MCF 10A (cell line): ENCODE measurements at regions not wholly inside any gene's neighbourhood (a gene's known extent, or its start where the extent isn't known, plus 50 kb on each side); places are given as distances from the start of the nearest gene placed in this dataset.

Experiments
- BruUV-seq: library from RNA; stranded (reverse); fragments of 400-500 nt; replicated peaks from 2 replicates; lab custom pipeline; 2021; lab: Mats Ljungman, UMichigan
- CTCF ChIA-PET: fragments of 300-600 bp; sonication (Branson Sonifier 250); formaldehyde crosslinking; extraction: SDS; loops from one replicate; lab custom pipeline; 2021; ENCODE audit warnings: antibody characterized with exemption, inconsistent platforms; lab: Yijun Ruan, JAX
- POLR2A ChIA-PET: fragments of 300-600, 350-650 bp; sonication (Branson Sonifier 250); formaldehyde crosslinking; extraction: SDS; loops from one replicate; lab custom pipeline; 2020; ENCODE audit warnings: antibody characterized with exemption, inconsistent platforms; lab: Yijun Ruan, JAX
- DNase-seq: peaks from one replicate; pipeline ENCODE4 v3.0.0-alpha.2; 2018; ENCODE audit not compliant: unreplicated experiment
- H3K27ac Mint-ChIP-seq: one replicate; pipeline ENCODE4 v1.8.0; 2022; ENCODE audit warnings: mild to moderate bottlenecking, low read depth, mixed read lengths; ENCODE audit not compliant: unreplicated experiment
- H3K27me3 Mint-ChIP-seq: one replicate; pipeline ENCODE4 v1.8.0; 2022; ENCODE audit warnings: mixed read lengths; ENCODE audit not compliant: insufficient read depth, unreplicated experiment
- H3K36me3 Mint-ChIP-seq: one replicate; pipeline ENCODE4 v1.8.0; 2022; ENCODE audit warnings: mild to moderate bottlenecking, moderate library complexity, mixed read lengths; ENCODE audit not compliant: insufficient read depth, unreplicated experiment
- H3K4me1 Mint-ChIP-seq: one replicate; pipeline ENCODE4 v1.8.0; 2022; ENCODE audit warnings: mixed read lengths; ENCODE audit not compliant: insufficient read depth, unreplicated experiment
- H3K4me3 Mint-ChIP-seq: one replicate; pipeline ENCODE4 v1.8.0; 2022; ENCODE audit warnings: mild to moderate bottlenecking, moderate library complexity, mixed read lengths; ENCODE audit not compliant: unreplicated experiment
- H3K9me3 Mint-ChIP-seq: one replicate; pipeline ENCODE4 v1.8.0; 2022; ENCODE audit warnings: mixed read lengths; ENCODE audit not compliant: unreplicated experiment
- intact Hi-C: fragments of 100-400 bp; cut with micrococcal nuclease; formaldehyde crosslinking; loops from 2 replicates; pipeline ENCODE4 v1.14.1; 2022
- TF ChIP-seq, protein P1 (sequence below): fragments of 200-600 bp; IDR thresholded peaks from one replicate; pipeline ENCODE4 v1.8.0; 2022; ENCODE audit warnings: antibody characterized with exemption, mild to moderate bottlenecking; ENCODE audit not compliant: unreplicated experiment

DNA sequence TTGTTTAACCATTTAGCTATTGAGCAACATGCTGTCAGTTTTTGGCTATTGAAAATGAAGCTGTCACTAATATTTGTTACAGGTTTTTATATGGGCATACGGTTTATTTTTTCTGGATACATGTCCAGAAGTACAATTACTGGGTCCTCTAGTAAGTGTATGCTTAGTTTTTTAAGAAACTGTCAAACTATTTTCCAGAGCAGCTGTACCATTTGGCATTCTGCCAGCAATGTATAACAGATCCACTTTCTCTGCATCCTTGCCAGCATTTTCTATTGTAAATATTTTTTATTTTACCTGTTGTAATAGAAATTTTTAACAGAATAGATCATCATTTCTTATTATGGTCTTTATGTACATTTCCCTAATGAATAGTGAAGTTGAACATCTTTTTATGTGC lies 658.8 kb downstream of the EDEM1 start:
- TF ChIP-seq, protein P1, sequence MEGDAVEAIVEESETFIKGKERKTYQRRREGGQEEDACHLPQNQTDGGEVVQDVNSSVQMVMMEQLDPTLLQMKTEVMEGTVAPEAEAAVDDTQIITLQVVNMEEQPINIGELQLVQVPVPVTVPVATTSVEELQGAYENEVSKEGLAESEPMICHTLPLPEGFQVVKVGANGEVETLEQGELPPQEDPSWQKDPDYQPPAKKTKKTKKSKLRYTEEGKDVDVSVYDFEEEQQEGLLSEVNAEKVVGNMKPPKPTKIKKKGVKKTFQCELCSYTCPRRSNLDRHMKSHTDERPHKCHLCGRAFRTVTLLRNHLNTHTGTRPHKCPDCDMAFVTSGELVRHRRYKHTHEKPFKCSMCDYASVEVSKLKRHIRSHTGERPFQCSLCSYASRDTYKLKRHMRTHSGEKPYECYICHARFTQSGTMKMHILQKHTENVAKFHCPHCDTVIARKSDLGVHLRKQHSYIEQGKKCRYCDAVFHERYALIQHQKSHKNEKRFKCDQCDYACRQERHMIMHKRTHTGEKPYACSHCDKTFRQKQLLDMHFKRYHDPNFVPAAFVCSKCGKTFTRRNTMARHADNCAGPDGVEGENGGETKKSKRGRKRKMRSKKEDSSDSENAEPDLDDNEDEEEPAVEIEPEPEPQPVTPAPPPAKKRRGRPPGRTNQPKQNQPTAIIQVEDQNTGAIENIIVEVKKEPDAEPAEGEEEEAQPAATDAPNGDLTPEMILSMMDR: no peak
- Mint-ChIP-seq H3K27me3 (peaks cover 9% of the 10 kb centered on the region), H3K9me3 (no peaks in the 10 kb centered on the region), H3K4me3 (no peak overlapping the region), H3K27ac (no peak overlapping the region), H3K4me1 (no peaks in the 10 kb centered on the region), H3K36me3 (no peaks in the 10 kb centered on the region)
- intact Hi-C loops: no loop called here
- ChIA-PET CTCF (interaction anchor here (0.6 kb wide), 1 partner anchor 19 kb away, joined by 3 read pairs; no protein-coding TSS in a partner anchor), POLR2A (no interaction called here)
- no peak for DNase-seq
- no TSS peak for BruUV-seq

DNA sequence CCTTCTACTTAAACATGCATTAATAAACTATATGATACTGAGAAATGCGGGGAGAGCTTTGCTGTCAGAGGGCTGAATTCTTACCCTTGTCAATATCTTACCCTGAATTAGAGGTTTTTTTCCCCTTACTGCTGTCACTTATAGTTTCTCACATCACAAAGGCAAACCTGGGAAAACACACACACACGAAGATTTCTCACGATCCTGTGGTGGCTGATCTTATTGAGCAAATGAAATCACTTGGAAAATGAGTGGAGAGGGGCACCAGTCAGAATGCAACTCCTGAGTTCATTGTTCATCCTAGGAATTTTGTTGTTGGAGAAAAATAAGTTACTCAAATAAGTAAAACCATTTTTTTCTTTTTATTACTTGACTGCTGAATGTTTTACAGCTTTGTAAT lies 673.6 kb downstream of the EDEM1 start:
- H3K27me3 Mint-ChIP-seq: peaks cover 22% of the 10 kb centered on the region
- no peak overlapping the region for H3K27ac Mint-ChIP-seq
- ChIA-PET POLR2A (no interaction called here), CTCF (no interaction called here)
- BruUV-seq: no TSS peak
- intact Hi-C loops: no loop called here
- no peaks in the 10 kb centered on the region for H3K9me3 Mint-ChIP-seq
- no peak for DNase-seq
- H3K4me1 Mint-ChIP-seq: no peaks in the 10 kb centered on the region
- no peaks in the 10 kb centered on the region for H3K36me3 Mint-ChIP-seq
- no peak overlapping the region for H3K4me3 Mint-ChIP-seq
- TF ChIP-seq, protein P1: no peak

DNA sequence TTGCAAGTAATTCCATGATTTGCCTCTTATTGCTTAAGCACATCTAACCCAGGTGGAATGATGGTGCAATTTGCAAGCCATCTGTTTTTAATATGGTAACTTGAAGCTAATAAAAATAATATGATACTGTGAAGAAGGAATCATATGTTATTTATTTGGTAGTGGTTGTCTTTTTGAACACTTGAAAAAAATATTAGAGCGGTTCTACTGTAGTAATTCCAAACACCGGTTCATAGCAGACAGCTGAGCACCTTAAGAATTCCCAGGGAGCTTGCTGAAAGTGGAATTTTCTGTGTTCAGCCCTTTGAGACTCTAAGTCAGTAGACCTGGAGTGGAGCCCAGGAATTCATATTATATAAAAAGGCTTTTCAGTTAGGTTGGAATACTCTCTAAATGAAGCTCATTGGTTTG lies 687.4 kb downstream of the EDEM1 start:
- DNase-seq: no peak
- no TSS peak for BruUV-seq
- POLR2A ChIA-PET: interaction anchor here (1.1 kb wide), 1 partner anchor 25 kb away, joined by 3 read pairs; no protein-coding TSS in a partner anchor
- no peaks in the 10 kb centered on the region for H3K4me1 Mint-ChIP-seq
- no peaks in the 10 kb centered on the region for H3K27me3 Mint-ChIP-seq
- H3K27ac Mint-ChIP-seq: no peak overlapping the region
- intact Hi-C loops: no loop called here
- CTCF ChIA-PET: no interaction called here
- no peaks in the 10 kb centered on the region for H3K9me3 Mint-ChIP-seq
- H3K36me3 Mint-ChIP-seq: no peaks in the 10 kb centered on the region
- TF ChIP-seq, protein P1: no peak
- no peak overlapping the region for H3K4me3 Mint-ChIP-seq

DNA sequence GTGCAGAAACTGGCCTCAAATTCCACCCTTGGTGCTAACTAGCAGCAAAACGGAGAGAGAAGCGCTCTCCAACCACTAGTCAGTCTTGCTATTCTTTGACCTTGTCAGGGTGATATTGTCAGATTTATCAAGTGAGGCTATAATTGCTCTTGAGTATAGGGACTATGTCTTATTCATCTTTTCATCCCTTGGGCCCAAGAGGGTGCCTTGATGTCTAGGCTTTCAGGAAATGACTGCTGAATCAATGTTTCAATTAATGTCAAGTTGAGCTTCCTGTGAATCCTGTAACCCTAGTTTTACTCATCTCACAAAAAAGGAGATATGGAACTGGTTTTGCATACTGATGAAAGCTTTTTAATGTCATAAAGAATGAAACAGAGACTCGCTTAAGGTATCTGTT lies 701.3 kb downstream of the EDEM1 start:
- intact Hi-C loops: no loop called here
- DNase-seq: no peak
- no TSS peak for BruUV-seq
- H3K27me3 Mint-ChIP-seq: peaks cover 14% of the 10 kb centered on the region
- H3K9me3 Mint-ChIP-seq: no peaks in the 10 kb centered on the region
- H3K4me3 Mint-ChIP-seq: no peak overlapping the region
- ChIA-PET CTCF (interaction anchor here (1.2 kb wide), 2 partner anchors 11 to 15 kb away, joined by 3 read pairs; no protein-coding TSS in a partner anchor), POLR2A (no interaction called here)
- H3K36me3 Mint-ChIP-seq: no peaks in the 10 kb centered on the region
- peaks cover 9% of the 10 kb centered on the region for H3K4me1 Mint-ChIP-seq
- H3K27ac Mint-ChIP-seq: no peak overlapping the region
- TF ChIP-seq, protein P1: no peak
